H1 (cell line): ENCODE measurements at regions not wholly inside any gene's neighbourhood (a gene's known extent, or its start where the extent isn't known, plus 50 kb on each side); places are given as distances from the start of the nearest gene placed in this dataset.

Experiments used
- CTCF ChIA-PET: fragments of 300-600 bp; sonication (Branson Sonifier 250); formaldehyde crosslinking; loops from one replicate; lab custom pipeline; 2021; ENCODE audit not compliant: partially characterized antibody; lab: Charles Lee
- POLR2A ChIA-PET: fragments of 300-600 bp; sonication (Branson Sonifier 250); formaldehyde crosslinking; loops from one replicate; lab custom pipeline; 2021; ENCODE audit warnings: inconsistent platforms; ENCODE audit not compliant: partially characterized antibody; lab: Charles Lee
- DNase-seq, 2 experiments: peaks; one replicate each; pipeline versions ENCODE4 v3.0.0 to v3.0.0-alpha.2; 2010 to 2022; ENCODE audit warnings: low spot score in 2 of 2, low read depth in 1 of 2, mixed read lengths in 1 of 2
- FAIRE-seq: peaks from 2 replicates; lab custom pipeline; 2011; peaks lifted over from hg19 to GRCh38; lab: Jason Lieb, UNC
- H2AFZ ChIP-seq: 2 replicates; pipeline ENCODE4 v1.8.1; 2012; ENCODE audit warnings: low read length, inconsistent platforms
- H2AK5ac ChIP-seq: 2 replicates; pipeline ENCODE4 v1.6.1; 2013; ENCODE audit warnings: low read depth, low read length
- H2BK120ac ChIP-seq: replicated peaks from 2 replicates; pipeline ENCODE3; 2013; ENCODE audit warnings: low read depth, low read length, inconsistent platforms
- H2BK12ac ChIP-seq: 2 replicates; pipeline ENCODE4 v1.6.1; 2013; ENCODE audit warnings: low read depth, low read length
- H2BK15ac ChIP-seq: 2 replicates; pipeline ENCODE4 v1.6.1; 2013; ENCODE audit warnings: low read length
- H2BK20ac ChIP-seq: 2 replicates; pipeline ENCODE4 v1.6.1; 2013; ENCODE audit warnings: low read length
- H2BK5ac ChIP-seq: 2 replicates; pipeline ENCODE4 v1.6.1; 2013; ENCODE audit warnings: low read depth, low read length
- H3K14ac ChIP-seq: 2 replicates; pipeline ENCODE4 v1.6.1; 2013; ENCODE audit warnings: inconsistent platforms; ENCODE audit not compliant: insufficient read length
- H3K18ac ChIP-seq: 2 replicates; pipeline ENCODE4 v1.6.1; 2013; ENCODE audit warnings: low read length; ENCODE audit errors: extremely low read depth
- H3K23ac ChIP-seq: 2 replicates; pipeline ENCODE4 v1.6.1; 2013; ENCODE audit warnings: inconsistent platforms; ENCODE audit not compliant: insufficient read length
- H3K23me2 ChIP-seq: 2 replicates; pipeline ENCODE4 v1.6.1; 2013; ENCODE audit warnings: low read depth, low read length
- H3K27ac ChIP-seq: 2 replicates; pipeline ENCODE4 v1.6.1; 2011; ENCODE audit warnings: low read depth, low read length, inconsistent platforms
- H3K27me3 ChIP-seq, 4 experiments: replicated peaks in 1 of 4; 1 replicate in 1 of 4; 2 replicates in 3 of 4; pipeline versions ENCODE4 v1.6.1 to v1.8.1; 2011 to 2013; ENCODE audit warnings: low read length in 3 of 4, mild to moderate bottlenecking in 3 of 4, inconsistent platforms in 2 of 4, mixed read lengths in 2 of 4, moderate library complexity in 1 of 4; ENCODE audit not compliant: control insufficient read depth in 3 of 4, insufficient read depth in 3 of 4; ENCODE audit errors: extremely low read depth in 1 of 4
- H3K36me3 ChIP-seq, 4 experiments: 2 replicates each; pipeline versions ENCODE4 v1.6.1 to v1.8.1; 2011 to 2013; ENCODE audit warnings: mild to moderate bottlenecking in 4 of 4, low read length in 3 of 4, moderate library complexity in 2 of 4, control low read depth in 1 of 4, inconsistent platforms in 1 of 4; ENCODE audit not compliant: insufficient read depth in 4 of 4, control insufficient read depth in 2 of 4
- H3K4ac ChIP-seq: replicated peaks from 2 replicates; pipeline ENCODE3; 2013; ENCODE audit warnings: low read length, low read depth, mixed read lengths, inconsistent platforms; ENCODE audit not compliant: insufficient read length
- H3K4me1 ChIP-seq, 4 experiments: replicated peaks in 1 of 4; 1 replicate in 1 of 4; 2 replicates in 3 of 4; pipeline versions ENCODE4 v1.6.1 to v1.8.1; 2011 to 2013; ENCODE audit warnings: low read length in 3 of 4, inconsistent platforms in 2 of 4, mixed read lengths in 1 of 4; ENCODE audit not compliant: insufficient read depth in 4 of 4, control insufficient read depth in 3 of 4
- H3K4me2 ChIP-seq, 2 experiments: 2 replicates each; pipeline versions ENCODE4 v1.6.1 to v1.8.1; 2011 to 2013; ENCODE audit warnings: low read depth in 2 of 2, low read length in 2 of 2, control low read depth in 1 of 2, inconsistent platforms in 1 of 2, mild to moderate bottlenecking in 1 of 2; ENCODE audit not compliant: insufficient read depth in 1 of 2
- H3K4me3 ChIP-seq, 4 experiments: fragments of 200-600, 300-600 bp in 1 of 4; sonication (generic), shearing (Covaris generic), sonication (Bioruptor Twin) in 1 of 4; 2 replicates each; pipeline versions ENCODE4 v1.5.1 to v1.8.1; 2011 to 2016; ENCODE audit warnings: low read length in 4 of 4, low read depth in 3 of 4, control low read depth in 2 of 4, inconsistent platforms in 2 of 4, mild to moderate bottlenecking in 2 of 4, mixed read lengths in 1 of 4, moderate library complexity in 1 of 4; ENCODE audit not compliant: insufficient read depth in 2 of 4; ENCODE audit errors: extremely low read depth in 1 of 4
- H3K56ac ChIP-seq: replicated peaks from 2 replicates; pipeline ENCODE3; 2013; ENCODE audit warnings: low read depth, mild to moderate bottlenecking, mixed read lengths, low read length, inconsistent platforms; ENCODE audit not compliant: insufficient read length
- H3K79me1 ChIP-seq: 2 replicates; pipeline ENCODE4 v1.6.1; 2013; ENCODE audit warnings: low read depth, low read length, control low read depth
- H3K79me2 ChIP-seq, 2 experiments: 2 replicates each; pipeline versions ENCODE4 v1.6.1 to v1.8.1; 2012 to 2013; ENCODE audit warnings: low read length in 2 of 2, mild to moderate bottlenecking in 2 of 2, inconsistent platforms in 1 of 2; ENCODE audit not compliant: insufficient read depth in 2 of 2, control insufficient read depth in 1 of 2
- H3K9ac ChIP-seq, 4 experiments: replicated peaks in 1 of 4; 1 replicate in 1 of 4; 2 replicates in 3 of 4; pipeline versions ENCODE4 v1.6.1 to v1.8.1; 2011 to 2013; ENCODE audit warnings: low read depth in 3 of 4, low read length in 3 of 4, control low read depth in 2 of 4, mild to moderate bottlenecking in 2 of 4, moderate library complexity in 2 of 4, inconsistent platforms in 1 of 4; ENCODE audit errors: extremely low read depth in 1 of 4
- H3K9me3 ChIP-seq, 2 experiments: 2 replicates each; pipeline versions ENCODE4 v1.6.1 to v1.8.1; 2012 to 2013; ENCODE audit warnings: mild to moderate bottlenecking in 2 of 2, moderate library complexity in 2 of 2, control low read depth in 1 of 2, inconsistent platforms in 1 of 2, low read depth in 1 of 2, low read length in 1 of 2, mixed read lengths in 1 of 2; ENCODE audit not compliant: insufficient read depth in 2 of 2
- H4K20me1 ChIP-seq, 2 experiments: replicated peaks in 1 of 2; 2 replicates each; pipeline versions ENCODE3 to v1.8.1; 2011 to 2013; ENCODE audit warnings: inconsistent platforms in 2 of 2, low read length in 2 of 2, mild to moderate bottlenecking in 1 of 2; ENCODE audit not compliant: insufficient read depth in 2 of 2, control insufficient read depth in 1 of 2
- H4K5ac ChIP-seq: 2 replicates; pipeline ENCODE4 v1.6.1; 2013; ENCODE audit warnings: low read length, low read depth, mixed read lengths, inconsistent platforms; ENCODE audit not compliant: insufficient read length
- H4K8ac ChIP-seq: 2 replicates; pipeline ENCODE4 v1.8.0; 2013; ENCODE audit warnings: mild to moderate bottlenecking, moderate library complexity, low read length, inconsistent platforms; ENCODE audit not compliant: insufficient read depth; ENCODE audit errors: extremely low read depth
- H4K91ac ChIP-seq: replicated peaks from 2 replicates; pipeline ENCODE3; 2013; ENCODE audit warnings: low read length, mixed read lengths, inconsistent platforms; ENCODE audit not compliant: insufficient read length
- ATF2 ChIP-seq: IDR thresholded peaks from 2 replicates; pipeline ENCODE4 v1.6.1; 2012; ENCODE audit warnings: low read length, inconsistent platforms
- BCL11A ChIP-seq, 2 experiments: IDR thresholded peaks; one replicate each; pipeline ENCODE4 v1.6.1; 2011; ENCODE audit warnings: low read depth in 2 of 2, low read length in 2 of 2, mild to moderate bottlenecking in 2 of 2
- CEBPB ChIP-seq: IDR thresholded peaks from 2 replicates; pipeline ENCODE4 v1.6.1; 2012; ENCODE audit warnings: low read depth, low read length
- CREB1 ChIP-seq: IDR thresholded peaks from 2 replicates; pipeline ENCODE4 v1.6.1; 2012; ENCODE audit warnings: inconsistent platforms
- E2F6 ChIP-seq: IDR thresholded peaks from 2 replicates; pipeline ENCODE4 v1.6.1; 2012; ENCODE audit warnings: inconsistent platforms
- FOSL1 ChIP-seq: IDR thresholded peaks from 2 replicates; pipeline ENCODE4 v1.6.1; 2011; ENCODE audit warnings: mild to moderate bottlenecking, low read depth, low read length, moderate library complexity; ENCODE audit not compliant: insufficient read depth
- GABPA ChIP-seq: IDR thresholded peaks from 2 replicates; pipeline ENCODE4 v1.6.1; 2011; ENCODE audit warnings: mild to moderate bottlenecking, low read length, moderate library complexity, borderline replicate concordance; ENCODE audit not compliant: insufficient read depth
- PHF8 ChIP-seq: fragments of 200-600 bp; sonication (generic); conservative IDR thresholded peaks from 2 replicates; pipeline ENCODE4 v1.7.1; 2012; ENCODE audit warnings: low read depth, mild to moderate bottlenecking, inconsistent platforms, low read length, moderate library complexity
- SP1 ChIP-seq: IDR thresholded peaks from 2 replicates; pipeline ENCODE4 v1.6.1; 2011; ENCODE audit warnings: low read depth, low read length
- TAF1 ChIP-seq: IDR thresholded peaks from 2 replicates; pipeline ENCODE4 v1.6.1; 2011; ENCODE audit warnings: mild to moderate bottlenecking, low read depth, low read length
- TAF7 ChIP-seq: optimal IDR thresholded peaks from 2 replicates; pipeline ENCODE3; 2011; ENCODE audit warnings: low read depth, mild to moderate bottlenecking, inconsistent platforms, low read length, moderate library complexity, borderline replicate concordance
- USF2 ChIP-seq: IDR thresholded peaks from 2 replicates; pipeline ENCODE4 v1.6.1; 2011; ENCODE audit warnings: low read length, improper control_type of control experiment
- TF ChIP-seq, protein P1 (sequence below): IDR thresholded peaks from 2 replicates; pipeline ENCODE4 v1.6.1; 2012; ENCODE audit warnings: inconsistent platforms

GRCh38 chr6:105633814-105634213 is 230.9 kb upstream of the PREP start:
- H2BK12ac ChIP-seq, result no peak overlapping the region
- no peak overlapping the region for H3K4me2 ChIP-seq
- no peak overlapping the region for H4K8ac ChIP-seq
- H4K91ac ChIP-seq, result no peak overlapping the region
- no peak overlapping the region for H3K4ac ChIP-seq
- H3K4me1 ChIP-seq, result no peaks in the 10 kb centered on the region
- no peak overlapping the region for H3K14ac ChIP-seq
- H3K36me3 ChIP-seq, result no peaks in the 10 kb centered on the region
- no peak overlapping the region for H2BK5ac ChIP-seq
- no peak overlapping the region for H3K56ac ChIP-seq
- H2BK120ac ChIP-seq, result no peak overlapping the region
- ChIA-PET CTCF (no interaction called here), POLR2A (no interaction called here)
- no peaks in the 10 kb centered on the region for H3K79me1 ChIP-seq
- DNase-seq, result no peak
- no peak overlapping the region for H3K4me3 ChIP-seq
- H2AFZ ChIP-seq, result no peak overlapping the region
- no peaks in the 10 kb centered on the region for H3K79me2 ChIP-seq
- no peak overlapping the region for H2BK15ac ChIP-seq
- no peak overlapping the region for H3K18ac ChIP-seq
- H4K20me1 ChIP-seq, result no peaks in the 10 kb centered on the region
- H3K23ac ChIP-seq, result no peak overlapping the region
- H3K27ac ChIP-seq, result no peak overlapping the region
- H4K5ac ChIP-seq, result no peak overlapping the region
- H3K9me3 ChIP-seq, result 0 out of 4 replicates have a peak, but pooled peaks cover 0 to 2% of the 10 kb centered on the region in 2 experiments
- no peak for FAIRE-seq
- no peak overlapping the region for H2BK20ac ChIP-seq
- no peaks in the 10 kb centered on the region; a peak in 1 of 7 replicates for H3K27me3 ChIP-seq
- H3K9ac ChIP-seq, result no peak overlapping the region
- no peaks in the 10 kb centered on the region for H3K23me2 ChIP-seq
- H2AK5ac ChIP-seq, result no peak overlapping the region
- TF ChIP-seq CEBPB (no peak), USF2 (no peak), PHF8 (no peak), SP1 (no peak), ATF2 (no peak), TAF7 (no peak), TAF1 (no peak), FOSL1 (no peak), CREB1 (no peak), GABPA (no peak), BCL11A (IDR thresholded peaks at IDR 0.05; ENCODE audit: low read depth in 2 of 2, low read length in 2 of 2) (no peak), E2F6 (no peak)
- TF ChIP-seq, protein P1, sequence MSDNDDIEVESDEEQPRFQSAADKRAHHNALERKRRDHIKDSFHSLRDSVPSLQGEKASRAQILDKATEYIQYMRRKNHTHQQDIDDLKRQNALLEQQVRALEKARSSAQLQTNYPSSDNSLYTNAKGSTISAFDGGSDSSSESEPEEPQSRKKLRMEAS, result no peak
